Frontal cortex (tissue), 3 donors: ENCODE measurements at regions not wholly inside any gene's neighbourhood (a gene's known extent, or its start where the extent isn't known, plus 50 kb on each side); places are given as distances from the start of the nearest gene placed in this dataset.
A peak's percentile ranks its signal among the peaks of the same experiment; 100 is the strongest.

Experiments used
- DNase-seq, 2 donors: peaks; one replicate each; pipeline ENCODE4 v3.0.0; 2012; ENCODE audit warnings: low spot score in 2 of 2
- FAIRE-seq: peaks from 2 replicates; lab custom pipeline; 2012; peaks lifted over from hg19 to GRCh38; lab: Jason Lieb, UNC
- donor health status: control.
- donor health status: control.
- donor health status: control.

GRCh38 chr13:106916329-106916976 lies 348.5 kb upstream of the ARGLU1 start:
- FAIRE-seq, result no peak
- DNase-seq, result no peak

GRCh38 chr13:106915146-106915545 lies 347.2 kb upstream of the ARGLU1 start:
- FAIRE-seq, result no peak

GRCh38 chr13:106911627-106912026 lies 343.7 kb upstream of the ARGLU1 start:
- FAIRE-seq, result no peak
- DNase-seq, result no peak

More at GRCh38 chr13:106915146-106915545, 347.2 kb upstream of the ARGLU1 start:
- no peak for DNase-seq

GRCh38 chr13:106911020-106911419 lies 343.1 kb upstream of the ARGLU1 start:
- FAIRE-seq (no peak), DNase-seq (no peak)

GRCh38 chr13:106906426-106906996 lies 338.6 kb upstream of the ARGLU1 start:
- FAIRE-seq (no peak), DNase-seq (no peak)

- DNase-seq (no peak), FAIRE-seq (no peak)
Observed at GRCh38 chr13:106905380-106906162, 337.6 kb upstream of the ARGLU1 start.

- no peak for DNase-seq
- FAIRE-seq, result peak; percentile 51
Observed at GRCh38 chr13:106899442-106899841, 331.5 kb upstream of the ARGLU1 start.

GRCh38 chr13:106898231-106898630 lies 330.3 kb upstream of the ARGLU1 start:
- no peak for FAIRE-seq
- no peak for DNase-seq

- DNase-seq (no peak), FAIRE-seq (no peak)
Observed at GRCh38 chr13:106888148-106888547, 320.2 kb upstream of the ARGLU1 start.

- FAIRE-seq, result no peak
- no peak for DNase-seq
Observed at GRCh38 chr13:106887686-106888085, 319.7 kb upstream of the ARGLU1 start.

GRCh38 chr13:106883976-106884375 lies 316.0 kb upstream of the ARGLU1 start:
- FAIRE-seq (no peak), DNase-seq (no peak)

- no peak for DNase-seq
- no peak for FAIRE-seq
Observed at GRCh38 chr13:106882246-106882645, 314.3 kb upstream of the ARGLU1 start.

- no peak for FAIRE-seq
- no peak for DNase-seq
Observed at GRCh38 chr13:106879806-106880205, 311.9 kb upstream of the ARGLU1 start.

- DNase-seq (no peak), FAIRE-seq (no peak)
Observed at GRCh38 chr13:106874323-106874722, 306.4 kb upstream of the ARGLU1 start.

GRCh38 chr13:106873810-106874209 lies 305.9 kb upstream of the ARGLU1 start:
- FAIRE-seq (no peak), DNase-seq (no peak)

- FAIRE-seq (no peak), DNase-seq (peak in 1 of 2 donors; percentile 26)
Observed at GRCh38 chr13:106867249-106867648, 299.3 kb upstream of the ARGLU1 start.

- FAIRE-seq (no peak), DNase-seq (no peak)
Observed at GRCh38 chr13:106865716-106866440, 297.9 kb upstream of the ARGLU1 start.

GRCh38 chr13:106859533-106859904 lies 291.6 kb upstream of the ARGLU1 start:
- DNase-seq, result no peak
- no peak for FAIRE-seq

- FAIRE-seq (no peak), DNase-seq (no peak)
Observed at GRCh38 chr13:106858903-106859532, 291.1 kb upstream of the ARGLU1 start.

- FAIRE-seq, result no peak
- DNase-seq, result no peak
Observed at GRCh38 chr13:106852436-106852835, 284.5 kb upstream of the ARGLU1 start.
